Loucy (cell line): ENCODE measurements at regions not wholly inside any gene's neighbourhood (a gene's known extent, or its start where the extent isn't known, plus 50 kb on each side); places are given as distances from the start of the nearest gene placed in this dataset.

Experiments
- EZH2phosphoT487 ChIP-seq: fragments of 200-600 bp; IDR thresholded peaks from 2 replicates; pipeline ENCODE4 v1.6.1; 2018; ENCODE audit warnings: antibody characterized with exemption, mild to moderate bottlenecking, moderate library complexity, borderline replicate concordance
- TF ChIP-seq, protein P1 (sequence below): fragments of 200-600 bp; sonication (generic); conservative IDR thresholded peaks from 2 replicates; pipeline ENCODE4 v1.5.1; 2014; ENCODE audit warnings: mild to moderate bottlenecking, antibody characterized with exemption, low read length

DNA sequence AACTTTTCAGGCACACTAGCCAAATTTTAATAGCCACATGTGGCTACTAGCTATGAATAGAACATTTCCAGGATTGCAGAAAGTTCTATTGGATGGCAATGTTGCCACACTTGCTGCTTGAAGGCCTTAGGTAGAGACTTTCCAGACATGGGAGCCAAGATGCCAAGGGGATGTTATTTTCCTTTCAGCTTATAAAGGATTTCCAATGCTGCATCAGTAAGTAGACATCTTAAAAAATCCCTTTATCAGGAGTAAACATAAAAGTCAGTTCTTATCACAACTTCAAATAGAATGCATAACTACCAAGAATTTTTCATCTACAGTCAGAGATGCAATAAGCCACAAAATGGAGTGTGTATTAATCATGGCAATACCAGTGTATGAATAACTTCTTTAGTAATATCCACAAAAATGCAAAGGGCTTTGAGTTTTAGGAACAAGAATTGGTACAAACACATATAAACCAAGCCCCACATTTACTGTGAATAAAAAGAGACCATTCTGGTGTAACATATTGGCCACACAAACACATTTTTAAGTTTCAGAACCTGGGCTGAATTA lies 457.1 kb upstream of the ADAMTS9 start:
- TF ChIP-seq, protein P1, sequence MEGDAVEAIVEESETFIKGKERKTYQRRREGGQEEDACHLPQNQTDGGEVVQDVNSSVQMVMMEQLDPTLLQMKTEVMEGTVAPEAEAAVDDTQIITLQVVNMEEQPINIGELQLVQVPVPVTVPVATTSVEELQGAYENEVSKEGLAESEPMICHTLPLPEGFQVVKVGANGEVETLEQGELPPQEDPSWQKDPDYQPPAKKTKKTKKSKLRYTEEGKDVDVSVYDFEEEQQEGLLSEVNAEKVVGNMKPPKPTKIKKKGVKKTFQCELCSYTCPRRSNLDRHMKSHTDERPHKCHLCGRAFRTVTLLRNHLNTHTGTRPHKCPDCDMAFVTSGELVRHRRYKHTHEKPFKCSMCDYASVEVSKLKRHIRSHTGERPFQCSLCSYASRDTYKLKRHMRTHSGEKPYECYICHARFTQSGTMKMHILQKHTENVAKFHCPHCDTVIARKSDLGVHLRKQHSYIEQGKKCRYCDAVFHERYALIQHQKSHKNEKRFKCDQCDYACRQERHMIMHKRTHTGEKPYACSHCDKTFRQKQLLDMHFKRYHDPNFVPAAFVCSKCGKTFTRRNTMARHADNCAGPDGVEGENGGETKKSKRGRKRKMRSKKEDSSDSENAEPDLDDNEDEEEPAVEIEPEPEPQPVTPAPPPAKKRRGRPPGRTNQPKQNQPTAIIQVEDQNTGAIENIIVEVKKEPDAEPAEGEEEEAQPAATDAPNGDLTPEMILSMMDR = no peak
- no peak for TF ChIP-seq EZH2phosphoT487
